Activated CD4-positive, alpha-beta T cell treated with anti-CD3 and anti-CD28 coated beads, Interleukin-2, amount 10 ng/mL, durations not matched to agents 7 days and 5 days (primary cell): ENCODE measurements at regions not wholly inside any gene's neighbourhood (a gene's known extent, or its start where the extent isn't known, plus 50 kb on each side); places are given as distances from the start of the nearest gene placed in this dataset.

Experiments
- CTCF ChIA-PET: fragments of 350-600 bp; sonication (Branson Sonifier 250); formaldehyde crosslinking; loops from one replicate; lab custom pipeline; 2021; ENCODE audit warnings: antibody characterized with exemption; lab: Charles Lee
- POLR2A ChIA-PET: fragments of 350-600 bp; sonication (Branson Sonifier 250); formaldehyde crosslinking; loops from one replicate; lab custom pipeline; 2021; ENCODE audit warnings: antibody characterized with exemption; lab: Charles Lee
- DNase-seq: peaks from one replicate; pipeline ENCODE4 v3.0.0-alpha.2; 2020
- H3K27ac Mint-ChIP-seq: one replicate; pipeline ENCODE4 v1.8.0; 2021; ENCODE audit warnings: mild to moderate bottlenecking, moderate library complexity, mixed read lengths
- H3K27me3 Mint-ChIP-seq: one replicate; pipeline ENCODE4 v1.8.0; 2021; ENCODE audit warnings: mixed read lengths
- H3K36me3 Mint-ChIP-seq: one replicate; pipeline ENCODE4 v1.8.0; 2021; ENCODE audit warnings: low read depth, mixed read lengths
- H3K4me1 Mint-ChIP-seq: one replicate; pipeline ENCODE4 v1.8.0; 2021; ENCODE audit warnings: mixed read lengths
- H3K4me3 Mint-ChIP-seq: one replicate; pipeline ENCODE4 v1.8.0; 2021; ENCODE audit warnings: mild to moderate bottlenecking, moderate library complexity, mixed read lengths
- H3K9me3 Mint-ChIP-seq: one replicate; pipeline ENCODE4 v1.8.0; 2021; ENCODE audit warnings: mixed read lengths

- H3K27me3 Mint-ChIP-seq = no peaks in the 10 kb centered on the region
- H3K4me1 Mint-ChIP-seq = no peaks in the 10 kb centered on the region
- H3K4me3 Mint-ChIP-seq = no peak overlapping the region
- CTCF ChIA-PET = no interaction called here
- POLR2A ChIA-PET = no interaction called here
- H3K36me3 Mint-ChIP-seq = no peaks in the 10 kb centered on the region
- H3K9me3 Mint-ChIP-seq = no peaks in the 10 kb centered on the region
- no peak overlapping the region for H3K27ac Mint-ChIP-seq
- no peak for DNase-seq
Measured at GRCh38 chr7:113799896-113800295, 118.9 kb downstream of the PPP1R3A start.

- H3K4me1 Mint-ChIP-seq = no peaks in the 10 kb centered on the region
- ChIA-PET CTCF (interaction anchor here (1.1 kb wide), 1 partner anchor 26 kb away, joined by 3 read pairs; no protein-coding TSS in a partner anchor), POLR2A (no interaction called here)
- no peaks in the 10 kb centered on the region for H3K27me3 Mint-ChIP-seq
- no peak for DNase-seq
- no peak overlapping the region for H3K4me3 Mint-ChIP-seq
- no peaks in the 10 kb centered on the region for H3K36me3 Mint-ChIP-seq
- H3K9me3 Mint-ChIP-seq = no peaks in the 10 kb centered on the region
- no peak overlapping the region for H3K27ac Mint-ChIP-seq
Measured at GRCh38 chr7:113797420-113798010, 121.3 kb downstream of the PPP1R3A start.

- Mint-ChIP-seq H3K27me3 (no peaks in the 10 kb centered on the region), H3K9me3 (no peaks in the 10 kb centered on the region), H3K27ac (no peak overlapping the region), H3K36me3 (no peaks in the 10 kb centered on the region), H3K4me3 (no peak overlapping the region), H3K4me1 (no peaks in the 10 kb centered on the region)
- CTCF ChIA-PET = no interaction called here
- POLR2A ChIA-PET = no interaction called here
- DNase-seq = no peak
Measured at GRCh38 chr7:113796557-113796956, 122.3 kb downstream of the PPP1R3A start.

GRCh38 chr7:113794573-113794972, 124.2 kb downstream of the PPP1R3A start:
- H3K27me3 Mint-ChIP-seq = no peaks in the 10 kb centered on the region
- H3K4me3 Mint-ChIP-seq = no peak overlapping the region
- H3K27ac Mint-ChIP-seq = no peak overlapping the region
- H3K4me1 Mint-ChIP-seq = no peaks in the 10 kb centered on the region
- ChIA-PET CTCF (no interaction called here), POLR2A (no interaction called here)
- no peaks in the 10 kb centered on the region for H3K36me3 Mint-ChIP-seq
- no peaks in the 10 kb centered on the region for H3K9me3 Mint-ChIP-seq
- no peak for DNase-seq

GRCh38 chr7:113793171-113793570, 125.6 kb downstream of the PPP1R3A start:
- no peak overlapping the region for H3K4me3 Mint-ChIP-seq
- POLR2A ChIA-PET = no interaction called here
- no peak overlapping the region for H3K27ac Mint-ChIP-seq
- H3K9me3 Mint-ChIP-seq = no peaks in the 10 kb centered on the region
- no peaks in the 10 kb centered on the region for H3K27me3 Mint-ChIP-seq
- no peak for DNase-seq
- CTCF ChIA-PET = no interaction called here
- no peaks in the 10 kb centered on the region for H3K4me1 Mint-ChIP-seq
- no peaks in the 10 kb centered on the region for H3K36me3 Mint-ChIP-seq

DNA sequence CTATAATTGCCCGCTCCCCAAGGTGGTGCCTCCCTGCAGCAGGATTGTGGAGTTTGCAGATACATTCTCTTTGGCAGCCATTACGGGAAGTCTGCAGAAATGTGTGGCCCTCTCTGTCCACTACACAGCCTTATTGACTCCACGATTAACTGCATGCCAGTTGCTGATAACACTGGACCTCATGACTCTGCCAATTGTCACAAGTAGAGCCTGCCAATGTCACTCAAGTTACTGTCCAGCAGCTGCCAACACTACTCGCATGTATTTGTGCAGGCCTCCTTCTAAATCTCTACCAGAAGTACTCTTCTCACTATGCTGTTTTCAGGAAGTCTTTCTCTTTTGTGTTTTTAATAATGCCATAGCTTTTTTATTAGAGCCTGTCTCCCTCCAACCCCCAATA, 128.8 kb downstream of the PPP1R3A start:
- no peaks in the 10 kb centered on the region for H3K36me3 Mint-ChIP-seq
- H3K27me3 Mint-ChIP-seq = no peaks in the 10 kb centered on the region
- H3K4me3 Mint-ChIP-seq = no peak overlapping the region
- H3K9me3 Mint-ChIP-seq = no peaks in the 10 kb centered on the region
- ChIA-PET CTCF (no interaction called here), POLR2A (no interaction called here)
- no peak for DNase-seq
- no peaks in the 10 kb centered on the region for H3K4me1 Mint-ChIP-seq
- H3K27ac Mint-ChIP-seq = no peak overlapping the region

GRCh38 chr7:113787106-113787505, 131.7 kb downstream of the PPP1R3A start:
- ChIA-PET POLR2A (no interaction called here), CTCF (no interaction called here)
- Mint-ChIP-seq H3K36me3 (no peaks in the 10 kb centered on the region), H3K27ac (no peak overlapping the region), H3K4me1 (no peaks in the 10 kb centered on the region), H3K9me3 (no peaks in the 10 kb centered on the region), H3K27me3 (no peaks in the 10 kb centered on the region), H3K4me3 (no peak overlapping the region)
- no peak for DNase-seq

DNA sequence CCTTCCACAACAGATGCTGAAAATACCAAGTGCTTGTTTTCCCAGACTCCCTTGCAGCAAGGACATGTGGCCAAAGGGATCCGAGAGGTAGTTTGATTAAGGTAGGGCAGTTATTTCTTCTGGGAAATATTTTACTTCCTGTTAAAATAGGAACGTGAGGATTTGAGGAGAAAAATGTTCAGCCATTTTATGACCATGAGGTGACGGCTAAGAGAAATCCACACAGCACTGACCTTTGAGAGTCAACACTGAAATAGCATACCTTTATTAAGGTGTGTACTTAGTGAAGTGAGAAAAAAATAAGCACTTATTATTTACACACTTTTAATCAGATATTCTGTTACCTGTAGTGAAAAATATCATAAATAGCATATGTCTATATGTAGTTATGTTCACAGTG, 133.9 kb downstream of the PPP1R3A start:
- POLR2A ChIA-PET = no interaction called here
- H3K9me3 Mint-ChIP-seq = no peaks in the 10 kb centered on the region

GRCh38 chr7:113784316-113784715, 134.5 kb downstream of the PPP1R3A start:
- no peak for DNase-seq
- H3K4me1 Mint-ChIP-seq = no peaks in the 10 kb centered on the region
- POLR2A ChIA-PET = no interaction called here
- CTCF ChIA-PET = no interaction called here
- H3K27me3 Mint-ChIP-seq = no peaks in the 10 kb centered on the region
- H3K36me3 Mint-ChIP-seq = no peaks in the 10 kb centered on the region
- no peak overlapping the region for H3K4me3 Mint-ChIP-seq
- H3K27ac Mint-ChIP-seq = no peak overlapping the region
- H3K9me3 Mint-ChIP-seq = no peaks in the 10 kb centered on the region

More for the DNA sequence above, 133.9 kb downstream of the PPP1R3A start:
- no peak for DNase-seq
- Mint-ChIP-seq H3K36me3 (no peaks in the 10 kb centered on the region), H3K4me1 (no peaks in the 10 kb centered on the region), H3K27ac (no peak overlapping the region), H3K4me3 (no peak overlapping the region), H3K27me3 (no peaks in the 10 kb centered on the region)
- CTCF ChIA-PET = no interaction called here

GRCh38 chr7:113783403-113783802, 135.4 kb downstream of the PPP1R3A start:
- CTCF ChIA-PET = no interaction called here
- no peaks in the 10 kb centered on the region for H3K36me3 Mint-ChIP-seq
- H3K27me3 Mint-ChIP-seq = no peaks in the 10 kb centered on the region
- no peaks in the 10 kb centered on the region for H3K9me3 Mint-ChIP-seq
- no peak overlapping the region for H3K4me3 Mint-ChIP-seq
- H3K27ac Mint-ChIP-seq = no peak overlapping the region
- POLR2A ChIA-PET = no interaction called here
- no peaks in the 10 kb centered on the region for H3K4me1 Mint-ChIP-seq
- DNase-seq = no peak

DNA sequence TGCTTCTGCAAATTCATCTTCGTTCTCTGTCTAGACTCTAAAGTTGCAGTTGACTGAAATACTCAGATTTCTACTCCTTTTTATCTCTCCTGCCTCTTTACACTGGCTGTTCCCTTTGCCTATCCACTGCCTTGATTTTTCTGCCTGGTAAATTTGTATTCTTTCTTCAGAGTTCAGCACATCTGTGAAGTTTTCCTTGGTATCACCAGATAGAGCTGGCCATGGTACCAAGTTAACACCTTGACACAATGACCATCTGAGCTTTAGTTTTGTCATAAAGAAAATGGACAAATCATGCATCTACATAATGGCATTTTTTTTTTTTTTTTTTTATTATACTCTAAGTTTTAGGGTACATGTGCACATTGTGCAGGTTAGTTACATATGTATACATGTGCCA, 143.0 kb downstream of the PPP1R3A start:
- CTCF ChIA-PET = no interaction called here
- Mint-ChIP-seq H3K27ac (no peak overlapping the region), H3K36me3 (no peaks in the 10 kb centered on the region), H3K4me1 (no peaks in the 10 kb centered on the region), H3K27me3 (no peaks in the 10 kb centered on the region), H3K9me3 (no peaks in the 10 kb centered on the region), H3K4me3 (no peak overlapping the region)
- DNase-seq = no peak
- POLR2A ChIA-PET = no interaction called here

DNA sequence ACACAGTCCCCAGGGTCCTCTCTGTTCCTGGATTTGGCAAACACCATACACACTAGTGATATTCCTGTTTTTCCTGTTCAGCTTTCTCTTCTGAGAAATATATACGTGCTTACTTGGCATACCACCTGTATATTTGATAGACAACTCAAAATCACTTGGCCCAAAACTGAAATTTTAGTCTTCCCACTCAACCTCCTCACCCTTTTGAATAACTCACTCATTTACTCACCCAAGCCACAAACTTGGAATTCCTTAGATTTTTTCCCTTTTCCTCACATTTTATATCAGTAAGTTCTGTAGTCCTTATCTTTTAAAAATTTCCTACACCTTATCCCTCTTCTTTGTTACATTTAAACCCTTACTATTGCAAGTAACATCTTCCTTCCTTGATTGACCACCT, 143.4 kb downstream of the PPP1R3A start:
- POLR2A ChIA-PET = no interaction called here
- CTCF ChIA-PET = no interaction called here
- no peaks in the 10 kb centered on the region for H3K36me3 Mint-ChIP-seq
- DNase-seq = no peak
- H3K27ac Mint-ChIP-seq = no peak overlapping the region
- no peaks in the 10 kb centered on the region for H3K27me3 Mint-ChIP-seq
- H3K4me3 Mint-ChIP-seq = no peak overlapping the region
- no peaks in the 10 kb centered on the region for H3K4me1 Mint-ChIP-seq
- H3K9me3 Mint-ChIP-seq = no peaks in the 10 kb centered on the region

DNA sequence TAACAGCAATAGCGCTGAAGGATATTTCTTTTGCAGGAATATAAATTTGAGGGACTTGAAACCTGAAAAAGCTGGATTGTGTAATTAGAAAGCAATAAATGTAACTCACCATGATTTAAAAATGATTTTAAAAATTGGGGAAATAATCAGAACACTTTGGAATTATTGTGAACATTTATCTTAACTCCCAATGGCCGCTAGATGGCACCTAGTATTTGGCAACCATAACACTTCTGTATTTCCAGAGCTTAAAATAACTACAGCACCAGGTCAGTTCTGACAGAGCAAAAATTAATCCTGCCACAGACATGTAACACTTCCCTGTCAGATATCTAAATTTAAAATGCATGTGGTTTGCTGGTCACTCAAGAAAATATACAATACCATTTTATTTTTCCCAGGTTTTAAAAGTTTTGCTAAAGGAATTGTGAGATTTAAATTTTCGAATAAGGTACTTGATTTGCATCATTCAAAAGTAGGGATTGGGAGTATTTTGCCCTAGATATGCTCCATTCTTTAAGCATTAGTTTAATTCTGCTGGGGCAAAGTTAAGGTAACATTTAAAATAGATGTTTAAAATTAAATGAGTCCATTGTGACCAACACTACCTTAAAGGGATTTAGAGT, 144.5 kb downstream of the PPP1R3A start:
- DNase-seq = no peak
- ChIA-PET POLR2A (no interaction called here), CTCF (no interaction called here)
- Mint-ChIP-seq H3K27ac (no peak overlapping the region), H3K4me3 (no peak overlapping the region), H3K36me3 (no peaks in the 10 kb centered on the region), H3K27me3 (no peaks in the 10 kb centered on the region), H3K9me3 (no peaks in the 10 kb centered on the region), H3K4me1 (no peaks in the 10 kb centered on the region)

DNA sequence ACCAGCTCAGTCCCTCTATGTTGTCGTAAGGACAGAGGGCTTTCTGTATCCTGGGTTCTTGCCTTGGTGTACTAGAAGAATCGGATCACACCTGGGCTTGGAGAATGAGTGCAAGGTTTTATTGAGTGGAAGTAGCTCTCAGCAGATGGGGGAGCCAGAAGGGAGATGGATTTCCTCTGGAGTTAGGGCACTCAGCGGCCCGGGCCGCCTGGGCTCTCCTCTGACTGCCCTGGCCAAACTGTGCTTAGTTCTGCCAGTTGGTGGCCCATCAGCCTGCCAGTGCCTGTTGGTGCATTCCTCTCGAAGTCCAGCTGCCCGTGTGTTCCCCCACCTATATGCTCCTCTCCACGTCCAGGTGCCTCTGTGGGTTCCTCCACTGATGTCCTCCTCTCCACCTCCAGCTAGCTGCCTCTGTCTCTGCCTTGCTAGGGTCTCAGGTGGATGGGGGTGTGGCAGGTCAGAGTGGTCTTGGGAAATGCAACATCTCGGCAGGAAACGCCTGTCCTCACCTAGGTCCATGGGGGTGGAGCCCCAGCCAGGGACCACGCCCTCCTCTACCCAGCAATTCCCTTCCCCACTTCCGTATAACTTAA, 148.6 kb downstream of the PPP1R3A start:
- CTCF ChIA-PET = no interaction called here
- no peak for DNase-seq
- H3K9me3 Mint-ChIP-seq = no peaks in the 10 kb centered on the region
- POLR2A ChIA-PET = no interaction called here
- no peaks in the 10 kb centered on the region for H3K27me3 Mint-ChIP-seq
- no peaks in the 10 kb centered on the region for H3K36me3 Mint-ChIP-seq
- no peaks in the 10 kb centered on the region for H3K4me1 Mint-ChIP-seq
- no peak overlapping the region for H3K27ac Mint-ChIP-seq
- no peak overlapping the region for H3K4me3 Mint-ChIP-seq
